ENCODE measurements at regions not wholly inside any gene's neighbourhood (a gene's known extent, or its start where the extent isn't known, plus 50 kb on each side); places are given as distances from the start of the nearest gene placed in this dataset.

- TF ChIP-seq CTCF (IDR thresholded peaks at IDR 0.05) (no peak), POLR2A (IDR thresholded peaks at IDR 0.05) (no peak)
Measured at GRCh38 chr2:2739231-2739795, 408.2 kb upstream of the MYT1L start.

All from lower leg skin (tissue), 3 donors.